H9 (cell line): ENCODE measurements at regions not wholly inside any gene's neighbourhood (a gene's known extent, or its start where the extent isn't known, plus 50 kb on each side); places are given as distances from the start of the nearest gene placed in this dataset.

ENCODE experiments used
- DNase-seq: peaks from one replicate; pipeline ENCODE4 v3.0.0-alpha.2; 2017
- H2AFZ ChIP-seq: one replicate; pipeline ENCODE4 v1.6.1; 2013; ENCODE audit warnings: mild to moderate bottlenecking, low read length, control low read depth, moderate library complexity
- H2AK5ac ChIP-seq: 2 replicates; pipeline ENCODE4 v1.6.1; 2013; ENCODE audit warnings: low read length, control low read depth, mixed read lengths; ENCODE audit not compliant: insufficient read length
- H2BK120ac ChIP-seq: one replicate; pipeline ENCODE4 v1.6.1; 2013; ENCODE audit warnings: low read depth, mild to moderate bottlenecking, low read length, control low read depth, inconsistent platforms; ENCODE audit not compliant: poor library complexity, severe bottlenecking
- H2BK12ac ChIP-seq: 2 replicates; pipeline ENCODE4 v1.6.1; 2013; ENCODE audit warnings: low read length, control low read depth, mixed read lengths, low read depth; ENCODE audit not compliant: insufficient read length
- H2BK15ac ChIP-seq: 2 replicates; pipeline ENCODE4 v1.6.1; 2013; ENCODE audit warnings: low read depth, low read length, control low read depth
- H2BK20ac ChIP-seq: one replicate; pipeline ENCODE4 v1.6.1; 2013; ENCODE audit warnings: low read depth, mild to moderate bottlenecking, low read length, control low read depth, inconsistent platforms; ENCODE audit not compliant: poor library complexity, severe bottlenecking
- H2BK5ac ChIP-seq: 2 replicates; pipeline ENCODE4 v1.6.1; 2013; ENCODE audit warnings: low read length, control low read depth, mixed read lengths; ENCODE audit not compliant: insufficient read length
- H3K14ac ChIP-seq: 2 replicates; pipeline ENCODE4 v1.6.1; 2013; ENCODE audit warnings: low read length, control low read depth; ENCODE audit not compliant: insufficient read depth
- H3K18ac ChIP-seq: 2 replicates; pipeline ENCODE4 v1.6.1; 2013; ENCODE audit warnings: low read depth, mild to moderate bottlenecking, mixed read lengths, low read length, control low read depth; ENCODE audit not compliant: insufficient read length
- H3K23ac ChIP-seq: 2 replicates; pipeline ENCODE4 v1.6.1; 2013; ENCODE audit warnings: low read length, control low read depth, mixed read lengths, low read depth; ENCODE audit not compliant: insufficient read length
- H3K23me2 ChIP-seq: 2 replicates; pipeline ENCODE4 v1.6.1; 2013; ENCODE audit warnings: low read depth, mild to moderate bottlenecking, mixed read lengths, low read length, control low read depth; ENCODE audit not compliant: insufficient read length, poor library complexity, severe bottlenecking
- H3K27ac ChIP-seq: 2 replicates; pipeline ENCODE4 v1.5.1; 2013; ENCODE audit warnings: low read length, control low read depth, mixed read lengths, low read depth; ENCODE audit not compliant: insufficient read length
- H3K27me3 ChIP-seq: 2 replicates; pipeline ENCODE4 v1.6.1; 2013; ENCODE audit warnings: low read length, control low read depth, inconsistent platforms; ENCODE audit not compliant: insufficient read depth
- H3K4ac ChIP-seq: 2 replicates; pipeline ENCODE4 v1.6.1; 2013; ENCODE audit warnings: low read depth, mild to moderate bottlenecking, control low read depth, inconsistent platforms, low read length, moderate library complexity
- H3K4me1 ChIP-seq: 2 replicates; pipeline ENCODE4 v1.6.1; 2013; ENCODE audit warnings: low read length, control low read depth, inconsistent platforms; ENCODE audit not compliant: insufficient read depth
- H3K4me2 ChIP-seq: 2 replicates; pipeline ENCODE4 v1.6.1; 2013; ENCODE audit warnings: low read length, control low read depth, mixed read lengths; ENCODE audit not compliant: insufficient read length, insufficient read depth
- H3K56ac ChIP-seq: 2 replicates; pipeline ENCODE4 v1.6.1; 2013; ENCODE audit warnings: low read depth, mild to moderate bottlenecking, mixed read lengths, low read length, control low read depth; ENCODE audit not compliant: insufficient read length
- H3K79me1 ChIP-seq: 2 replicates; pipeline ENCODE4 v1.6.1; 2013; ENCODE audit warnings: low read depth, mild to moderate bottlenecking, moderate library complexity, low read length, control low read depth, inconsistent platforms; ENCODE audit not compliant: insufficient read depth, poor library complexity, severe bottlenecking
- H3K79me2 ChIP-seq: 2 replicates; pipeline ENCODE4 v1.6.1; 2013; ENCODE audit warnings: low read length, control low read depth, inconsistent platforms; ENCODE audit not compliant: insufficient read depth
- H3K9ac ChIP-seq: 2 replicates; pipeline ENCODE4 v1.6.1; 2013; ENCODE audit warnings: low read length, control low read depth, mixed read lengths; ENCODE audit not compliant: insufficient read length; ENCODE audit errors: extremely low read depth
- H3K9me3 ChIP-seq: one replicate; pipeline ENCODE4 v1.6.1; 2013; ENCODE audit warnings: low read depth, low read length, inconsistent platforms; ENCODE audit not compliant: control insufficient read depth
- H3T11ph ChIP-seq: one replicate; pipeline ENCODE4 v1.6.1; 2013; ENCODE audit warnings: mild to moderate bottlenecking, low read length, control low read depth, inconsistent platforms
- H4K20me1 ChIP-seq: one replicate; pipeline ENCODE4 v1.6.1; 2013; ENCODE audit not compliant: control insufficient read depth, insufficient read length, insufficient read depth
- H4K5ac ChIP-seq: 2 replicates; pipeline ENCODE4 v1.6.1; 2013; ENCODE audit warnings: low read depth, mild to moderate bottlenecking, mixed read lengths, low read length, control low read depth; ENCODE audit not compliant: insufficient read length
- H4K8ac ChIP-seq: replicated peaks from 2 replicates; pipeline ENCODE4 v1.6.1; 2013; ENCODE audit warnings: low read length, control low read depth, mixed read lengths, low read depth; ENCODE audit not compliant: insufficient read length
- H4K91ac ChIP-seq: 2 replicates; pipeline ENCODE4 v1.6.1; 2013; ENCODE audit warnings: low read depth, mild to moderate bottlenecking, moderate library complexity, mixed read lengths, low read length, control low read depth; ENCODE audit not compliant: insufficient read length
- H3K27ac Mint-ChIP-seq, 3 experiments: 2 replicates in 2 of 3; 3 replicates in 1 of 3; pipeline ENCODE4 v1.8.0; 2020 to 2021; ENCODE audit warnings: mixed read lengths in 3 of 3, mild to moderate bottlenecking in 1 of 3, moderate library complexity in 1 of 3
- H3K27me3 Mint-ChIP-seq: 2 replicates; pipeline ENCODE4 v1.8.0; 2021; ENCODE audit warnings: low read depth, mild to moderate bottlenecking, moderate library complexity, mixed read lengths
- H3K36me3 Mint-ChIP-seq, 3 experiments: 2 replicates in 2 of 3; 3 replicates in 1 of 3; pipeline ENCODE4 v1.8.0; 2020 to 2021; ENCODE audit warnings: low read depth in 3 of 3, mixed read lengths in 3 of 3; ENCODE audit not compliant: insufficient read depth in 1 of 3
- H3K4me1 Mint-ChIP-seq, 2 experiments: 2 replicates each; pipeline ENCODE4 v1.8.0; 2020; ENCODE audit warnings: mixed read lengths in 2 of 2
- H3K4me3 Mint-ChIP-seq, 2 experiments: 2 replicates in 1 of 2; 3 replicates in 1 of 2; pipeline ENCODE4 v1.8.0; 2020 to 2021; ENCODE audit warnings: mild to moderate bottlenecking in 2 of 2, mixed read lengths in 2 of 2, moderate library complexity in 1 of 2
- H3K9me3 Mint-ChIP-seq, 2 experiments: 2 replicates in 1 of 2; 3 replicates in 1 of 2; pipeline ENCODE4 v1.8.0; 2020; ENCODE audit warnings: mild to moderate bottlenecking in 2 of 2, mixed read lengths in 2 of 2, moderate library complexity in 1 of 2
- CTCF ChIP-seq: fragments of 200-600 bp; sonication (generic); conservative IDR thresholded peaks from 3 replicates; pipeline ENCODE4 v1.8.0; 2021; ENCODE audit warnings: antibody characterized with exemption, mild to moderate bottlenecking
- WGBS: extraction: QIAGEN DNeasy Blood & Tissue Kit; methylation state at CpG from one replicate; pipeline ENCODE4 v1.1.7; 2013; ENCODE audit warnings: missing lambda C conversion rate, low lambda C conversion rate, mixed read lengths; ENCODE audit not compliant: insufficient read length; ENCODE audit errors: extremely low coverage; 5-methylcytosine and 5-hydroxymethylcytosine counted together

GRCh38 chr16:10232757-10233156, 50.5 kb upstream of the GRIN2A start:
- peaks cover 6% of the 10 kb centered on the region in 2 experiments; a peak in 3 of 4 replicates for H3K4me1 Mint-ChIP-seq
- Histone ChIP-seq H4K8ac (no peak overlapping the region), H3K23me2 (no peaks in the 10 kb centered on the region), H2BK20ac (no peak overlapping the region), H3K9me3 (no peaks in the 10 kb centered on the region), H3K79me2 (no peaks in the 10 kb centered on the region), H4K20me1 (no peaks in the 10 kb centered on the region), H2AK5ac (no peak overlapping the region), H3K18ac (no peak overlapping the region), H4K5ac (no peak overlapping the region), H3K4me2 (no peak overlapping the region), H3K23ac (no peak overlapping the region), H2AFZ (no peak overlapping the region), H2BK12ac (no peak overlapping the region), H2BK5ac (no peak overlapping the region), H3K27me3 (no peaks in the 10 kb centered on the region), H2BK120ac (no peak overlapping the region), H3K27ac (no peak overlapping the region), H3K56ac (no peak overlapping the region), H3K79me1 (no peaks in the 10 kb centered on the region), H3K4ac (no peak overlapping the region), H2BK15ac (no peak overlapping the region), H3K14ac (no peak overlapping the region), H3K9ac (no peak overlapping the region), H4K91ac (no peak overlapping the region), H3T11ph (no peak overlapping the region), H3K4me1 (no peaks in the 10 kb centered on the region)
- peaks cover 0 to 14% (median 0%) of the 10 kb centered on the region in 3 experiments; a peak in 1 of 7 replicates for H3K36me3 Mint-ChIP-seq
- peaks cover 2% of the 10 kb centered on the region for H3K27me3 Mint-ChIP-seq
- H3K4me3 Mint-ChIP-seq = no peak overlapping the region
- H3K27ac Mint-ChIP-seq = no peak overlapping the region
- no CpG with 5 or more reads among the region's 1 CpG for WGBS
- no peak for TF ChIP-seq CTCF
- peaks cover 16% of the 10 kb centered on the region in 2 experiments for H3K9me3 Mint-ChIP-seq
- DNase-seq = no peak
